Fibroblast of skin of scalp (primary cell): ENCODE measurements at regions not wholly inside any gene's neighbourhood (a gene's known extent, or its start where the extent isn't known, plus 50 kb on each side); places are given as distances from the start of the nearest gene placed in this dataset.

Source experiments
- DNase-seq: peaks from one replicate; pipeline ENCODE4 v3.0.0-alpha.2; 2013

DNA sequence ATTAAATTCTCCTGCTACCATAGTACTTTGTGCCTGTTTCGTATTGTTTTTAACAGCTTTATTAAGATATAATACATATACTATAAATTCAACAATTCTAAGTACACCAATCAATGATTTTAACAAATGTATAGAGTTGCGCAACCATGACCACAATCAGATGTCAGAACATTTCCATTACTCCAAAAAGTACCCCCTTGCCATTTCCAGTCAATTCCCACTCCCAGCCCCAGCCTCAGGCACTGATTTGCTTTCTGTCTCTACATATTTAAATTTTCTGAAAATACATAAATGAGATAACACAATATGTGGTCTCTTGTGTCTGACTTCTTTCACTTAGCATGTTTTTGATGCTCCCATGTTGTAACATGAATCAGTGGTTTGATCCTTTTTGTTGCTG lies 193.9 kb downstream of the FIGN start:
- DNase-seq, result no peak

DNA sequence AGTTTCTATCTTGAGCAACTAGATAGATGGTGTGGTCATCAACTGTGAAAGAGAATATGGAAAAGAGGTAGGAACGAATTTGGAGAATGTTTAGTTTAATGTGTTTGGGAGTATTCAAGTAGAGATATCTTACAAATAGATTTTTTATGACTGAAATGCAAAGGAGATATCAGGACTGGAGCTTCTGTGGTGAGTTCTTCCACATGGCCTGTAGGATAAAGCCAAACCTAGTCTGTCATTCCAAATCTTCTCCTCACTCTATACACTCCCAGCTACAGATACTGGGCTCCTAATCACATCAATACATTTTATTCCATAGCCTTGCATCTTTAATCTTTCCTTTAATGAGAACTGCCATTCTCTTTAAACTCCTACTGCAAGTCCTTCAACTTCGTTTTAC lies 194.3 kb downstream of the FIGN start:
- no peak for DNase-seq

DNA sequence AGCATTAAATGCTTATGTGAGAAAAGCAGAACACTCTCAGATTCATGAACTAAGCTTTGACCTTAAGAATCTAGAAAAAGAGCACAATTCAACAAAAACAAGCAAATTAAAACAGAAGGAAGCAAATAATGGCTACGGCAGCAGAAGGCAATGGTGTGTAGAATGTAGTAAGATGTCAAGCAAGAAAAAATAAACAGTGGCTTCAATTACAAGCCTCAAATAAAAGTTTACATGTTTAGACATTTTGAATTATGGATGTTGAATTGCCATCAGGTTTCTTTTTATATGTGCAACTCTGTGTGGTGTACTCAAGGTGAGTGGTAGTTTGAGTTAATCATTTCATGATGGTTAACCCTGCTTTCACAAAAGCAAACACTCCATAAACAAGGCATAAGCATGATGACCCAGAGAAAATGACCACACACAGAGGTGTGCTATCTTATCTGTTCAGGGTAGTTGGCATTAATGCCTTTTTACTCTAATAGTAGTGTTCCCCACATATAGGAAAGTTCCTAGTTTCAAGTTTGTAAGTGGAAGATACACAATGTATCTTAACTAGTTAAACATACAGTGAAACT lies 207.1 kb downstream of the FIGN start:
- no peak for DNase-seq

DNA sequence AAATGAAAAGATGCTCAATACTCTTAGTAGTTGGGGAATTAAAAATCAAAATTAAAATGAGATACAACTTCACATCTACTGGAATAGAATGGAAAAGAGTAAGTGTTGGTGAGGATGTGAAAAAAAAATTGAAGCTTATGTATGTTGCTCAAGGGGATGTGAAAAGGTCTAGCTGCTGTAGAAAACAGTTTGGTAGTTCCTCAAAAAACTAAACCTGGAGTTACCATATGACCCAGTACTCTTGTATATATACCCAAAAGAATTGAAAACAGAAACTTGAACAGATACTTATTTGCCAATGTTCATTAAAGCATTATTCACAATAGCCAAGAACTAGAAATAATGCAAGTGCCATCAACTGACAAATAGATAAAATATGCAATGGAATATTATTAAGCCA lies 208.4 kb downstream of the FIGN start:
- DNase-seq, result no peak

DNA sequence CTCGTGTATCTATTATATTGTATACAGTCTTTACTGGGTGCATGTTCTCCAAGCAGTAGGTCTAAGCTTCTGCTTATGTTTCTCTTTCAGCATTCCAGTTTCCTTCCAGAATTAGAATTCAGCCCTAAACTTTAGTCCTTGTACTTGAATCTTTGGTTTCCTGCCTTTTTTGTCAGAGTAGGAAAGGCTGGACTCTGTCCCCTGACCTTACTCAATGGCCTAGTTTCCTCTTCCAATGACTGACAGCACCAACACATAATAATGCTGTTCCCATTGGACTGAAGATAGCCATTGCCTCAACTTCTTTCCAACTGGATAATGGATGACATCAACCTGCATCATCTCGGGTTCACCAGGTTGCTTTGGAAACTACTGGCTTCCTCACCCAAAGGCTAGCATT lies 217.0 kb downstream of the FIGN start:
- no peak for DNase-seq

DNA sequence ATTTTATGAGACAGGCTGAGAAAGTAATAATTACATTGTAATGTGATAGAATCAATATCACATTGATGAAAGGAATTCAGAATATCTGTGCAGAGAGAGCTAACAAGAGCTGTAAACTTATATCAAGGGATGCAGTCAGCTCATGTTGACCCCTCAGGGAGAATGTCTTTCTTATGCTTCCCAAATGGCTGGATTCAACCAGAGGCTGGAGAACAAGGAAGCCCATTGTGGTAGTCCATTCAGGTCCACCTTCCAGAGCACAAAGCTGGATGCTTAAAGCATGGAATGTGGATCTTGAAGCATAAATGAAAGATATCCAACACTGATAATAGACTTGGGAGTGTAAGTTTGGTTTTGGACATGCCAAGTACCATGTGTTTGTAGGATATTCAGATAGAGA lies 220.0 kb downstream of the FIGN start:
- DNase-seq, result no peak

DNA sequence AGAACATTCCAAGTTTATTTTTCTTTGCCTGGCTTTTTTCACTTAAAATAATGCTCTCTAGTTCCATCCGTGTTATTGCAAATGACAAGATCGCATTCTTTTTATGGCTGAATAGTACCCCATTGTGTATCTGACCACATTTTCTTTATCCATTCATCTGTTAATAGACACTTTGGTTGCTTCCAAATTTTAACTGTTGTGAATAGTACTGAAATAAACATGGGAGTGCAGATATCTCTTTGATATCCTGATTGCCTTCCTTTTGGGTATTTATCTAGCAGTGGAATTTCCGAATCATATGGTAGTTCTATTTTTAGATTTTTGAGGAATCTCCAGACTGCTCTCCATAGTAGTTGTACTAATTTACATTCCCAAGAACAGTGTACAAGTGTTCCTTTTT lies 230.5 kb downstream of the FIGN start:
- DNase-seq, result no peak

DNA sequence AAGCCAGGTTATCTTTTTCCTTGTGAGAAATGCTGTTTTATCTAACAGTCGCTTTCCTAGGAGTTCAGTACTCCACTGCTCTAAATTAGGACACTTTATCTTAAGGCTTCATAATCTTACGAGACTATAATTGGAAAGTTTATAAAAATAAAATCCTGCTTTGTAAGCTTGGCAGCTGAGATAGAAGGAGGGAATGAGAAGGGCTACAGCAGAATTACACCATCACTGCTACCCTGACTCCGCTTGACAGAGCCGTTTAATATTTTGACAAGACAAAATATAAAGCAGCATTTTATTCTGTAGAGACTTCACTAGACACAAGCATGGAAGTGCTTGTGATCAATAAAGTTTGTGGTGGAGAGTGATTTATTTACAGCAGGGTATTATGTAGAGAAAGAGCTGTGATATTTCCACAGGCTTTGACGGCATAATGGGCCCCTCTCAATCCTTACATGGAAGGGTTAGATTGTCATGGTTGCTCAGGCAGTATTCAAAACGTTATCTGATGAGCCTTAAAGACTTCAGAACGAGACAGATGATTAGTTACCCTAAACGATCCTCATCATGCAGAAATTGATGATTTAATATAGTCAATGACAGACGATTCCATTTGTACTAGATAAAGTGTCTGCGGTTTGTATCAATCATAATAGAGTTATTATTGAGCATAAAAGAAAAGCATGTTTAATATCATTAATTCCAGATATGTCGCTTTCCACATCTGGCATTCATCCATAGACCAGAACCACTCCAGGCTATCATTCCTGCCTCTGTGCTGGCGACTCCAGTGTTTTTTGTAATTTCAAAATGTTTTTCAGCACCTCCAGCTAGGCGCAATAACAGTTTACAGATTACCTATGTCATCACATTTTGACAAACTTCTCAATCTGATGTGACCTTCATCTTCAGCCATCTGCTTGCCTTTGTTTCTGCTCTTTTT lies 242.2 kb downstream of the FIGN start:
- DNase-seq, result no peak

DNA sequence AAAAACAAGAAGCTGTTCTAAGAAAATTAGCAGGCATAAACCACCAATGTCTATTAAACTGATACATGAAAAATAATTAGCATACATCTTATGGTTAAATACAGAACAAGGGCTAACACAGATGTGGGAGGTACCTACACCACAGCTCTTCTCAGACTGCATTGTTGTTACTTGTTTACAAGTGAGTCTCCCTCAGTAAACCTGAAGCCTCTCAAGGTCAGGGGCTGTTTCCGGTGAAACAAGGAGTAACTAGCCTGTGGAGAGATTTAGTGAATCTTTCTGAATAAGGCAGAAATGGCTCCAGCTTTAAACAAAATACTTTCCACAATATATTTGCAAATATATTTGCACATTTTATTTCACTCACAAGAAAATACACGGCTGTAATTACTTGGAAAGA lies 244.0 kb downstream of the FIGN start:
- no peak for DNase-seq

DNA sequence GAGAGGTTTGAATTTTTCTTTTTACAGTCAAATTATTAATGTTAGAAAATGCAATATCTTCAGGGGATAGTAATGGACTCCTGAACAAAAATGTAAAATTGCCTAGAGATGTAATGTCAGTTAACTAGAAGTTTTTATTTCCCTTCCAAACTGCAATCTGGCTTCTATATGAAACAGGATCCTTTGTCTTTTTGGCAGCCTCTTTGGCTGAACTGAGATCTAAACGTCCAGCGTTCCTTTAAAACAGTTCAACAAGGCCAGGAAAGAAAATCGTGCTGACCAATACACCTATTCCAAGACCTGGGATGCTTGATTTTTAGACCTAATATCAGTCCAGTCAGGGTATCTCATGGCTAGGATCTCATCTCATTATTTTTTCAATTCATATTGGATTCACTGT lies 245.5 kb downstream of the FIGN start:
- DNase-seq, result no peak

DNA sequence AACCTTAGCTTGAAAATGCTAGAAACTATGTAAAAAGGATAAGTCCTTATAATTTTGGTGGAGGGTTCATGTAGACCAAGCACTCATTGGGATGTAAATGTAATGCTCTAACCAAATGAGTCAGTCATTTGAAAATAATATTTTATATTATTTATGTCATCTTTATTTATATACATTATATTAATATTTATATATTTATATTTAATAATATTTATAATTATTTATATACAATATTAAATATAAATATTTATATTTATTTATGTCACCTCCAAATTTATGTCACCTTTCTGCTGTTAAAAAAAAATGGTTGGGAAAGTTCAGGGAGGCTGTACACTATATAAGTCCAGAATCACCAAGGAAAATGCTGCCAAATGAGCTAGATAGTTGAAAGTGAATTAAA lies 254.3 kb downstream of the FIGN start:
- no peak for DNase-seq

DNA sequence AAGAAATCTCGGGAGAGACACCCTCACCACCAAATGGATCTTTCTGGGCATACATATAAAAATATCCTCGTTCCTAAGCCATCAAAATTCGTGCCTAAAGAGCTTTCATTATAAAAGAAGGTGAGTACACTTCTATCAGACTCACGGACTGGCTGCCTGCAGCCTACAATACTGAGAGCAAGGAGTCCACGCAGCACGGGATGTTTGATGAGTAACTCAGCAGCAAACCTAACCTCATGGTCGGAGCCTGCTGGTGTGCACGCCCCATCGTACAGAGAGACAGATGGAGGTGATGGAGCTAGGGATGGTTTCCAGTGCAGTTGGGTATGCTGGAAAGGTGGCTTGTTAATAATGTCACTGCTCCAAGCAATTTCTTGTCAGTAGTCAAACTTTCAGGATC lies 256.2 kb downstream of the FIGN start:
- DNase-seq, result no peak

DNA sequence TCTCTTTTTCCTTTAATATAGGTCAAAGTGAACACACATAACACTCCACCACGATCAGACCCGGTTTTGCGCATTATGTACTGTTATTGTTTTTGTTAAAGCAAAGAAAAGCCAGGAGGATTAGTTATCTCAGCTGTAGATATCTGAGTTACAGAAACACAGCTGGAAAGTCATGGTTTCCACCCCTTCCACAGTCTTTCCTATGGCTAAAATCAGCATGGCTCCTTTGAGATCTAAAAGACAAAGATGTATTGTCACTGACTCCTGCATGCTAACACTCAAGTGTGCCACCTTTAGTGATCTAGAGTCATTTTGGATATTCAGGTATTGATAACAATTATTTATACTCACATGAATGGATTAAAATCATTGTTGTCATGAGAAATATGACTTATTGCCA lies 260.0 kb downstream of the FIGN start:
- DNase-seq, result no peak

DNA sequence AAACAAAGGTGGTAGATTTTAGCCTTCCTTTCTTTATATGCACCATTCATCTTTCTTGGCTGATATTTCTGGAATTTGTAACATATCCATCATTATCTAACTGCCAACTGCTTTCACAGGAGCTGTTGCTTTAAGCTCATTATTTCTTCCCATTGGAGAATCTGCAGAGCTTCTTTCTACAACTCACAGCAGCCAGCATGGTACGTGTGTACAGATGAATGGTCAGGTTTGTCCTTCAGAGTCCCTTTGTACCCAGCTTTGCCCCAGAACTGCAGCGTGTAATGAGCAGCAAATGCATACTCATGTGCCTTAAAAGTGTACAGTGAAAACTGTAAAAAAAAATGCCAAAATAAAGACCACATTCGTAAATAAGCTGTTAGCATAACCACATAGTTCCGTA lies 260.9 kb downstream of the FIGN start:
- DNase-seq, result no peak

DNA sequence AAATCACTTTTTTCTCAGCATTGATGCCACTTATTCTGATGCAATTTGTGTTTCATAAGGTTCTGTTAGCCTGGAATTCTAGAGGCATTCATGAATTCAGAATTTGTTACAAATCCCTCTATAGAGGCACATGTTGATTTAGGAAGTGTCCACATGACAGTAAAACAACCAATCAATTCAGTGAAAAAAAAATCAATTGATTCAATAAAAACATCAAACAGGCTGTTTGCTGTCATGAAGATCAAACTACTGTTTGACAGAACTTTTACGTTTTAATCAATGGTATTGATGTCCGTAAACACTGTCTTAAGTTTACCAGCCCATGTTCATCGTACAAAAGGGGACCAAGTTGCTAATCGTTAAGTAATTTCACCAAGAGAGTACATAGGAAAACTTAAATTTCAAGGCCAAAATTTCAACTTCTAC lies 261.5 kb downstream of the FIGN start:
- no peak for DNase-seq

DNA sequence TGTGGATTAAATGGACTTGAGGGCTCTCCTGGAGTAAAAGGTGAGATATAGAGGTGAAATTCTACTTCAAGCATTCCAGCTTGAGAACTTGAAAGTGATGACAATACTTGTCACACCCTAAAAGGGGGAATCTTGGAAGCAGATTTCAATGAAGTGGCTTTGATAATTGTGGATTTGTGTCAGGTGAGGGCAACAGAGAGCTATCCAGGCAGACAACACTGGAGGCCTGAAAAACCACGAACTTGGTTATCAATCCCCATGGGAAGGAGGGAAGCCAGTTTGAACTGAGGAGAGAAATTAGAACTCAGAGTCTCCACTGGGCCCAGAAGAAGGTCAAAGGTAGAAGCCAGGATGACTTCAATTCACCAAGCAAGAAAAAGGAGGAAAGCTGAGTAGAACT lies 263.9 kb downstream of the FIGN start:
- DNase-seq, result peak; percentile 28

DNA sequence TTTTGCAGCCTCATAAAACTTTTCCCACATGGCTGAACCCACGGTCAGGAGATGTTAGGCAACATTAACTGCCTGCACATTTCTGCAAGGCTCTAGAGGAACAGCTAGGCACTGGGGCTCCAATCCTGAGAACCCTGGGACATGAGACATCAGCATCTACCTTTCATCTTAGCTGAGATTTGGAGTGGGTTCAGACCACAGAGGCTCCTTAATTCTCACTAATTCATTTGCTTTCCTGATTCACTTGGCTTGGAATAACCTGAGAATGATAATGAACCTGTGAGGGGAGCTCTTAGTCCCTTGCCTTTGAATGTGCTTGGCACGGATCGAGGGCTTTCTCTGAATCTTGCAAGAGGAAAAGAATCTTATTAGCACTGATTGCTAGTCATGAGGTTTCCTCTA lies 266.2 kb downstream of the FIGN start:
- DNase-seq, result no peak

DNA sequence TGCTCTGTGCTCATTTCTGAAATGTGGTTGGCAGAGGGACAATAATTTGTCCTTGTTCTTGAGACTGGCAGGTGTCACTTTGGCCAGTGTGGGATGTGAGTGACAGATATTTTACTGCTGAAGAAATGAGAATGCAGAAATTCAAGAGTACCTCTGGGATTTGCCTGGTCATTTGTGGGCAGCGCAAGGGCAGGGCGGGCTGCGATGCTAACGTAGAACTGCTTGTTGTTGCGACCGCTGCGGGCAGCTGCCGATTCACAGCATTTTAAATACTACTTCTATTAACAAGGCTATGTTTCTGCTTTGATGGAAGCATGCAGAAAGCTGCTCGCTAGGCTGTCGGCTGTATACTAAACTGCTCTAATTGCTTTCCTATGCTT lies 268.6 kb downstream of the FIGN start:
- peak; percentile 5 for DNase-seq

DNA sequence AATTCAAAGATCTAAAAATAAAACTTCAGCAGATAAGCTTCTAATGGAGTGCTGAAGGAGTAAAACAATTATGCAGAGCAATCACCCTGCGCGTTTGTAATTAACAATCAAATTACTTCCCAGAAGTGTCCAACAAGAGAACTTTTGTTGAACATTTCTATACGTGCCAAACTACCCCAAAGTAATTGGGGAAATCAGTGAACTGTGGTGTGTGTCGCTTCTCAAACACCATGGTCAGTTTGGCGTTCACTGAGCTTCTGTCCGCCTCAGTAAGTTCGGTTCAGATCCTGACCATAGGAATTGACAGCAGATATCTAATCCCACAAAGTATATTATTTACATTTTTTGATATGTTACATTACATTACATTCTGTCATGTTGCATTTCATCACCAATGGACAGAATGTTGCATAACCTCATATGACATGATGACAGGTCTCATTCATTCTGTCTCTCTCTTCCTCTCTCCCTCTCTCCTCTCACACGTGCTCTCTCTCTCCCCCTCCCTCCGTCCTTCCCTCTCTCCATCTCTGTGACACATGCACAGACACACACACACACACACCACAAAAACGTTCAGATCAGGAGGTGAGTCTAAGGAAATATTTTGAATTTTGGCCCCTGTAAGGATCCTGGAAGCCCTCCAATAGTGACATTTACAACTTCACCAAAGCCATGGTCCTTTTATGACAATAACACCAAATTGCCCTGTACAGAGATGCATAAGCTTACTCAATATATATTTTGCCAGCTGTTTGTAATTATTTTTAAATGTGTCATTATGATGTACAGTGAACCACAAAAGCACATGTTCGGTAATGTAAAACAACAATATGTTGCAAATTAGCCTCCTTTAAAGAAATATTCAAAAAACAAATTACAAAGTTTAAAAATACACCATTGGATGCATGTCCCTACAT lies 269.2 kb downstream of the FIGN start:
- peak; percentile 25 for DNase-seq

DNA sequence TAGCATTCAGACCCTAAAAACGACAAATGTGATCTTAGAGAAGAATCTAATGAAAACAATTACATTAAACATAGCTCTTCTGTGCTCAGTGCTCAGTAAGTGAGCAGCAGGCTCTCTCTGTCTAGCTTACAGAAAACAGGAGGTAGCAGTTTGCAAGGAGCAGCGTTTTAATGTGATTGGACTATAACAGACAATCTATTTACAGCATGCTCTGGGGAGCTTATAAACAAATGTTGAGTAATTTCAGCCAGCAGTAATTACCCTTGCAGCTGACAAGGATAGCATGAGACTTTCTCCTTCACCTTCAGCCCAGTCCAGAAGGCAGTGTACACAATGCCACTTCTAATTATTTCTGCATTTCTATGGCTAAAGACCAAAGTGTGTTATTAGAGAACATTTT lies 270.4 kb downstream of the FIGN start:
- DNase-seq, result no peak

DNA sequence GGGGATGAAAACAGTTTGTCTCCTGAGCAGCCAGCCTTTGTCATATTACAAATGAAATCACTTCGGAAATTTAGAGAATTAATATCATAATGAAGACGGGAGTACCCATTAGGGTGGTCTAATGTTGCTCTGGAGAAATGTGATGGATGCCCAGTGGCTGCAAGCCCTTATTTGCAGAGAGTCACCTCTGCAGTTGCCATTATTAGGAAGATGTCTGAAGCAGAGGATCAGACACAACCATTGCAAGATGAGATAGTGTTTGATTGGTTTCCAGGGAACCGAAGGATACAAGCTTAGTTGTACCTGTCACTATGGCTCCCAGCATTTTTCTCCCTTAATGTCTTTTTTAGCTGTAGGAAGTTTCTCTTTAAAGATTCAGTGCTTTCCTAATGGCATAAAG lies 272.4 kb downstream of the FIGN start:
- DNase-seq, result no peak

DNA sequence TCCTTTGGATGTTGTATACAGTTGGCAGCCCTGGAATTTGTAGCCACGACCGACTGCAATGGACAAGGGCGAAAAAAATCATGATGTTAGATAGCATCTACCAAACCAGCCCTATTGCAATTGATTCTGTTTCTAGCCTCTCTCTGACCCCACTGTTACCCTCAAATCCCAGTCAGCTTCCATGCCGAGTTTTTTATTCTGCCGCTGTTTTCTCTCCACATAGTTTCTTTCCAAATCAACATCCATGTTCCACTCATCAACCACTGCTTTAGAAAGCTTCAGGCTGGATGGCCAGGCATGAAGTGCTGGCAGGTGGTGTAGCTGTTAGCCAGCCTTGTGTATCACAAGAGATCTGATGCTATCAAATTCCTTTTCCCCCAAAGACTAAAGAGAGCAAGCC lies 272.8 kb downstream of the FIGN start:
- DNase-seq, result no peak

DNA sequence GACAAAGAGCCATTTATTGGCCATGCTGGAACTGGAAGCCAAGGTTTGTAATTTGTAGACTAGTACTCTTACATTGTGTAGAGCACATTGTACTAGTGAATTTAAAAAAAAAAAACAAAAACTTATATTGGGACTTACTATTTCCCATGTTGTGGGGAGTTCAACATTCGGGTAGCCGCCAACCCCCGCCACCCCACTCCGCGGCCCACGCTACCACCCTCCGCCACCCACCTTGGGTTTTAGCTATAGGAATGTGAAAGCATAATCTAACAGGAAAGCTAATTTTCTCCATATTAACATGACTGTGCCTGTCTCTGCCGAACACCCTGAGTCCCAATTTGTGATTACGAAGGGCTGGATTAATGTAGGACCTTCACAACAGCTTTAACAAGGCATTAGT lies 275.8 kb downstream of the FIGN start:
- DNase-seq, result no peak
